ENCODE measurements at regions not wholly inside any gene's neighbourhood (a gene's known extent, or its start where the extent isn't known, plus 50 kb on each side); places are given as distances from the start of the nearest gene placed in this dataset.
"Not testable (repeated sequence)": the region's sequence is repeated elsewhere in the genome, so short reads cannot be mapped to it uniquely, and the experiment has no call there.

DNA sequence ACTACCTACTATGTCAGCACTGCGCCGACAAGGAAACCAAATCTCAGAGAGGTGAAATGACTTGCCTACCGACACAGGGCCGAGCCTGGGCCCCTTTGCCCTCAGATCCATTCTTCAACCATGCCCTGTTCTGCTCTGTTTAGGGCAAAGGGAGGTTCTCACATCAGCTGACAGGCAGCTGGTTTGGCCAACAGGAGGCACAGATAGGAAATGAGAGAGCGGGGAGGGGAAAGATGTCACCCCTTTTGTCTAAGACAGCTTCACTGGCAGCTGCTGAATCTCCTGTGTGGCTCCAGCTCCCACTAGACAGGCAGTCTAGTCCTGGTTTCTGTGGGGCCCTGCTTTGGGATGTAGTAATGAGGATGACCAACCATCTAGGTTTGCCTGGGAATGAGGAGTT lies 158.7 kb downstream of the TMEM200A start:
- no peak for DNase-seq (ENCODE audit: low spot score in 2 of 2)
- Histone ChIP-seq H3K27me3 (ENCODE audit: low read depth) (no peaks in the 10 kb centered on the region), H3K4me3 (no peak overlapping the region), H3K36me3 (replicated peaks) (no peaks in the 10 kb centered on the region), H3K9me3 (no peaks in the 10 kb centered on the region), H3K4me1 (no peaks in the 10 kb centered on the region)
- in situ Hi-C loops (cut with MboI; ENCODE audit: low sequenced_read_pairs), result no loop called here

- Histone ChIP-seq H3K4me1 (no peaks in the 10 kb centered on the region), H3K36me3 (replicated peaks) (no peaks in the 10 kb centered on the region), H3K9me3 (no peaks in the 10 kb centered on the region), H3K4me3 (no peak overlapping the region), H3K27me3 (ENCODE audit: low read depth) (no peaks in the 10 kb centered on the region)
- in situ Hi-C loops (cut with MboI; ENCODE audit: low sequenced_read_pairs), result no loop called here
- DNase-seq (ENCODE audit: low spot score in 2 of 2), result no peak
These were observed 159.6 kb downstream of the TMEM200A start for GRCh38 chr6:130525408-130525807.

DNA sequence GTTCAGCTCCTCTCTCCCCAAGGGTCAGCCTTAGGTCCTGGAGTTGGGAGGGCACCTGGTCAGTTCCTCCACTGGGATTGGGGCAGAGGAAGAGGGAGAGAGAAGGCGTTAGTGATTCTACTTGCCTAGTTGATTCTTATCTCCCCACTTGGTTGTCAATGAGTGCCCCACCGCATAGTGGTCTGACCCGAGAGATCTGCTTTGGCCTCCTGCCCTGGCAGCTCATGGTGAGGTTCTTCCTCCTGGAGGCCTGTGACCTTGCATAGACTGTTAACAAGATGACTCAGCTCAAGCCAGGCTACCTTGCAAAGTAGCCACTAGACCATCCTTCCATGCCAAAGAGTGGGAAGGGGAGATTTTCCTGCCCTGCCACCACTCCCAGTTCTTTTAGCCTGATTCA lies 160.6 kb downstream of the TMEM200A start:
- no peaks in the 10 kb centered on the region for H3K27me3 ChIP-seq (ENCODE audit: low read depth)
- H3K4me1 ChIP-seq, result no peaks in the 10 kb centered on the region
- no peaks in the 10 kb centered on the region for H3K9me3 ChIP-seq
- H3K4me3 ChIP-seq, result no peak overlapping the region
- no peaks in the 10 kb centered on the region for H3K36me3 ChIP-seq (replicated peaks)
- in situ Hi-C loops (cut with MboI; ENCODE audit: low sequenced_read_pairs), result no loop called here
- DNase-seq (ENCODE audit: low spot score in 2 of 2), result no peak

GRCh38 chr6:130527173-130527572 lies 161.4 kb downstream of the TMEM200A start:
- no peaks in the 10 kb centered on the region for H3K36me3 ChIP-seq (replicated peaks)
- no peaks in the 10 kb centered on the region for H3K9me3 ChIP-seq
- DNase-seq (ENCODE audit: low spot score in 2 of 2), result no peak
- in situ Hi-C loops (cut with MboI; ENCODE audit: low sequenced_read_pairs), result no loop called here
- no peaks in the 10 kb centered on the region for H3K4me1 ChIP-seq
- no peak overlapping the region for H3K4me3 ChIP-seq
- H3K27me3 ChIP-seq (ENCODE audit: low read depth), result no peaks in the 10 kb centered on the region

- H3K4me3 ChIP-seq, result no peak overlapping the region
- no peaks in the 10 kb centered on the region for H3K36me3 ChIP-seq (replicated peaks)
- in situ Hi-C loops (cut with MboI; ENCODE audit: low sequenced_read_pairs), result no loop called here
These were observed 163.8 kb downstream of the TMEM200A start for GRCh38 chr6:130529569-130530149.

GRCh38 chr6:130534627-130535026 lies 168.8 kb downstream of the TMEM200A start:
- in situ Hi-C loops (cut with MboI; ENCODE audit: low sequenced_read_pairs), result no loop called here
- no peak overlapping the region for H3K4me3 ChIP-seq
- DNase-seq (ENCODE audit: low spot score in 2 of 2), result no peak
- H3K4me1 ChIP-seq, result no peaks in the 10 kb centered on the region
- no peaks in the 10 kb centered on the region for H3K27me3 ChIP-seq (ENCODE audit: low read depth)
- H3K36me3 ChIP-seq (replicated peaks), result no peaks in the 10 kb centered on the region
- H3K9me3 ChIP-seq, result no peaks in the 10 kb centered on the region

More at GRCh38 chr6:130529569-130530149, 163.8 kb downstream of the TMEM200A start:
- Histone ChIP-seq H3K4me1 (no peaks in the 10 kb centered on the region), H3K27me3 (ENCODE audit: low read depth) (no peaks in the 10 kb centered on the region), H3K9me3 (no peaks in the 10 kb centered on the region)
- no peak for DNase-seq (ENCODE audit: low spot score in 2 of 2)

GRCh38 chr6:130535242-130535641 lies 169.4 kb downstream of the TMEM200A start:
- Histone ChIP-seq H3K27me3 (ENCODE audit: low read depth) (no peaks in the 10 kb centered on the region), H3K36me3 (replicated peaks) (no peaks in the 10 kb centered on the region), H3K9me3 (no peaks in the 10 kb centered on the region), H3K4me3 (no peak overlapping the region), H3K4me1 (no peaks in the 10 kb centered on the region)
- in situ Hi-C loops (cut with MboI; ENCODE audit: low sequenced_read_pairs), result no loop called here
- no peak for DNase-seq (ENCODE audit: low spot score in 2 of 2)

GRCh38 chr6:130537447-130537846 lies 171.6 kb downstream of the TMEM200A start:
- in situ Hi-C loops (cut with MboI; ENCODE audit: low sequenced_read_pairs), result no loop called here
- H3K4me3 ChIP-seq, result no peak overlapping the region
- H3K4me1 ChIP-seq, result no peaks in the 10 kb centered on the region
- DNase-seq (ENCODE audit: low spot score in 2 of 2), result no peak
- H3K27me3 ChIP-seq (ENCODE audit: low read depth), result no peaks in the 10 kb centered on the region
- no peaks in the 10 kb centered on the region for H3K9me3 ChIP-seq
- no peaks in the 10 kb centered on the region for H3K36me3 ChIP-seq (replicated peaks)

DNA sequence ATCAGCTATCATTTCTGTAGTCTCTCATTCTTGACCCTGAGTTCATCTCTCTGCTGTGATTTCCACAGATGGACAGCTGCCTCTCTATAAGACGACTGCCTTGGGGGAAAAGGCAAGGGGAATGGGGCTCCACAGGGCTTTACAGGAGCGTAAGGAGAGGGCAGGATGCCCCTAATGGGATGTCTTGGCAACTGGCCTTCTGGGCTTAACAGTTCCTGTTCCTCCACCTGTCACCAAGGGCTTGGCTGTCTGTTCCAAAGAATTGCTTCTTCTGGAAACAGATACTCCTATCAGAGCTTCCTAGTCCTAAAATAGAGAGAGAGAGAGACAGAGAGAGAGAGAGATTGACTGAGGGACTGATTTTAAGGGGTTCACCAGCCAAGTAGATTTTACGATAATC lies 181.9 kb downstream of the TMEM200A start:
- DNase-seq (ENCODE audit: low spot score in 2 of 2), result no peak

DNA sequence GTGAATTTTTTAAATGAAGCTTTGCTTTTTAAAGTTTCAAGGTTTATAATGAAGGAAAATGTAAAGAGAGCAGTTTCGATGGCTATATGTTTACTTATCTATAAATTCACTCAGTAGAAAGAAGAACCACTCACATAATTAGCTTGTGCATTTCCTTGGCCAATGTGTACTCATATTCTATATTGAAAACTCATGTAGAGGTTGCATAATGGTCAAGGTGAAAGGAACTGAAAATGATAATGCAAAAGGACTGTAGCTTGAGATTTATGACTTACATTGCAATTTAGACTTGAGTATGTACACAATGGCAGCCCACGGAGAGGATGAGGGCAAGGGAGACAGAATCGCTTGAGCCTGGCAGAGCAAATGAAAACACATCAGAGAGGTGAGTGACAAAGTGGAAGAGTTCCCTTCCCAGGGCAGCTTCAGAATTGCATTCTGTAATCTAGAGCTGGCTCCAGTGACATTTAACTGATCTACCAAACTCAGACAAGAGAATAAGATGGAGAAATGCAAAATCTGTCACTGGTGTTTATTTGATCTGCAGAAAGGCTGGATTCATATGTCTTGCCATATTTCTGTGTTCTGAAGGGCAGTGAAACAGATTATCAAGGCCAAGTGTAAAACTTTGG lies 191.8 kb downstream of the TMEM200A start:
- in situ Hi-C loops (cut with MboI; ENCODE audit: low sequenced_read_pairs), result no loop called here

More for the DNA sequence above, 181.9 kb downstream of the TMEM200A start:
- no peaks in the 10 kb centered on the region for H3K4me1 ChIP-seq
- H3K36me3 ChIP-seq (replicated peaks), result no peaks in the 10 kb centered on the region
- H3K4me3 ChIP-seq, result no peak overlapping the region
- H3K9me3 ChIP-seq, result no peaks in the 10 kb centered on the region
- no peaks in the 10 kb centered on the region; the same call in 1 of the 2 replicates for H3K27me3 ChIP-seq (ENCODE audit: low read depth)
- in situ Hi-C loops (cut with MboI; ENCODE audit: low sequenced_read_pairs), result no loop called here

DNA sequence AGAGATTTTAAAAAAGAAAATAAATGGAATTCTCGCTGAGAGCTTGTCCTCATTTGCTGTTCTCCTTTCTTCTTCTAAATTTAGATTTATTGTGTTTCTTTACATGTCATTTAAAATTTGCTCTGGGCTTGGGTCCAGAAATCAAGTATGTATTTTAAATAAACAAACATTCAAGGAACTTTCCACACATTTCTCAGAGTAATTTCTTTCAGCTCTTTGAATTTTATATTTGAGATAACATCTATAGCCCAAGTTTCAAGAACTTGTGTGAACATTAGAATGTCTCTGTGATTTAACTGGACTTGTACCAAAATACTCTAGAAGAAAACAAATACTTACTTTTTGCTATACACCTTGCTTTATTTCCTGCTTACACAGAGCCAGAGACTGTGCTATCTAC lies 192.3 kb downstream of the TMEM200A start:
- no peaks in the 10 kb centered on the region for H3K36me3 ChIP-seq (replicated peaks)
- no peaks in the 10 kb centered on the region for H3K4me1 ChIP-seq
- in situ Hi-C loops (cut with MboI; ENCODE audit: low sequenced_read_pairs), result no loop called here
- no peaks in the 10 kb centered on the region for H3K9me3 ChIP-seq
- no peaks in the 10 kb centered on the region for H3K27me3 ChIP-seq (ENCODE audit: low read depth)
- H3K4me3 ChIP-seq, result no peak overlapping the region
- no peak for DNase-seq (ENCODE audit: low spot score in 2 of 2)

More for the DNA sequence above, 191.8 kb downstream of the TMEM200A start:
- no peaks in the 10 kb centered on the region for H3K36me3 ChIP-seq (replicated peaks)
- no peaks in the 10 kb centered on the region for H3K9me3 ChIP-seq
- DNase-seq (ENCODE audit: low spot score in 2 of 2), result no peak
- no peak overlapping the region for H3K4me3 ChIP-seq
- H3K27me3 ChIP-seq (ENCODE audit: low read depth), result no peaks in the 10 kb centered on the region
- H3K4me1 ChIP-seq, result no peaks in the 10 kb centered on the region

GRCh38 chr6:130559166-130559565 lies 193.3 kb downstream of the TMEM200A start:
- Histone ChIP-seq H3K4me3 (no peak overlapping the region), H3K36me3 (replicated peaks) (no peaks in the 10 kb centered on the region), H3K9me3 (no peaks in the 10 kb centered on the region), H3K27me3 (ENCODE audit: low read depth) (no peaks in the 10 kb centered on the region), H3K4me1 (no peaks in the 10 kb centered on the region)
- in situ Hi-C loops (cut with MboI; ENCODE audit: low sequenced_read_pairs), result no loop called here
- no peak for DNase-seq (ENCODE audit: low spot score in 2 of 2)

DNA sequence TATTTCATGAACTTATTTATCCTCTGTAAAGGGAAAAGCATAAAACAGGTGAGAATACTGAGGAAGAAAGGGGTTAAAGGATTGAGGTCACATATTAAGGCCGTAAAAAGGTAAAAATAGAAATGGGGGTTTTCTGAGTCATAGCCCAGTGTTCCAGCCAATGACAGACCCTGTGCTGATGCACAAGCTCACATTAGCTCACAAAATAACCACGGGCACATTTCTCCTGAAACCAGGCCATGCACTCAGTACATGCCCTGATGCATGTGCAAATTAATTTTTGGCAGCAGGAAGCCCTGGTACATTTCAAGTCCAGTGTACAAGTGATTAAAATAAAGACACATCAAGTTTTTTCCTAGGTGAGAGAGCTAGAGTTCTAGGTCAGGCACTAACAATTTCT lies 194.4 kb downstream of the TMEM200A start:
- in situ Hi-C loops (cut with MboI; ENCODE audit: low sequenced_read_pairs), result no loop called here
- no peaks in the 10 kb centered on the region for H3K4me1 ChIP-seq
- no peak overlapping the region for H3K4me3 ChIP-seq
- H3K36me3 ChIP-seq (replicated peaks), result no peaks in the 10 kb centered on the region
- H3K9me3 ChIP-seq, result no peaks in the 10 kb centered on the region
- no peaks in the 10 kb centered on the region for H3K27me3 ChIP-seq (ENCODE audit: low read depth)
- DNase-seq (ENCODE audit: low spot score in 2 of 2), result no peak

GRCh38 chr6:130561159-130561558 lies 195.3 kb downstream of the TMEM200A start:
- H3K36me3 ChIP-seq (replicated peaks); H3K4me3 ChIP-seq; H3K27me3 ChIP-seq (ENCODE audit: low read depth); H3K4me1 ChIP-seq; H3K9me3 ChIP-seq; DNase-seq (ENCODE audit: low spot score in 2 of 2); in situ Hi-C loops (cut with MboI; ENCODE audit: low sequenced_read_pairs): not testable (repeated sequence)

- DNase-seq (ENCODE audit: low spot score in 2 of 2), result no peak
- H3K4me3 ChIP-seq, result no peak overlapping the region
These were observed 199.9 kb downstream of the TMEM200A start for GRCh38 chr6:130565696-130566095.

More at GRCh38 chr6:130565696-130566095, 199.9 kb downstream of the TMEM200A start:
- in situ Hi-C loops (cut with MboI; ENCODE audit: low sequenced_read_pairs), result no loop called here
- no peaks in the 10 kb centered on the region for H3K36me3 ChIP-seq (replicated peaks)
- no peaks in the 10 kb centered on the region for H3K4me1 ChIP-seq
- H3K27me3 ChIP-seq (ENCODE audit: low read depth), result no peaks in the 10 kb centered on the region
- H3K9me3 ChIP-seq, result no peaks in the 10 kb centered on the region
